Endothelial cell of umbilical vein (primary cell): ENCODE measurements at regions not wholly inside any gene's neighbourhood (a gene's known extent, or its start where the extent isn't known, plus 50 kb on each side); places are given as distances from the start of the nearest gene placed in this dataset.

Source experiments
- CTCF ChIP-seq, 2 donors: IDR thresholded peaks; 1 replicate in 1 of 2; 2 replicates in 1 of 2; pipeline ENCODE4 v1.5.1; 2011; ENCODE audit warnings: low read length in 2 of 2, mild to moderate bottlenecking in 2 of 2, moderate library complexity in 2 of 2, control low read depth in 1 of 2, inconsistent platforms in 1 of 2, low read depth in 1 of 2; ENCODE audit not compliant: insufficient read depth in 1 of 2; ENCODE audit errors: extremely low read depth in 1 of 2
- EZH2 ChIP-seq: IDR thresholded peaks from 2 replicates; pipeline ENCODE4 v1.6.1; 2012; ENCODE audit warnings: borderline replicate concordance, low read depth, mild to moderate bottlenecking, moderate library complexity, low read length, inconsistent platforms; ENCODE audit not compliant: severe bottlenecking
- FOS ChIP-seq: IDR thresholded peaks from 2 replicates; pipeline ENCODE4 v1.6.1; 2011; ENCODE audit warnings: mild to moderate bottlenecking, low read length, moderate library complexity, borderline replicate concordance; ENCODE audit not compliant: insufficient read depth
- MYC ChIP-seq: IDR thresholded peaks from one replicate; pipeline ENCODE4 v1.6.1; 2011; ENCODE audit warnings: mild to moderate bottlenecking, low read depth, low read length
- POLR2A ChIP-seq: IDR thresholded peaks from 2 replicates; pipeline ENCODE4 v1.6.1; 2012; ENCODE audit warnings: low read depth, mild to moderate bottlenecking, control low read depth, low read length
- POLR2AphosphoS5 ChIP-seq: IDR thresholded peaks from 2 replicates; pipeline ENCODE4 v1.6.1; 2012; ENCODE audit warnings: low read depth, mild to moderate bottlenecking, control low read depth, low read length, moderate library complexity; ENCODE audit not compliant: insufficient read depth

GRCh38 chr21:15160136-15160535, 95.3 kb upstream of the NRIP1 start:
- TF ChIP-seq CTCF (IDR thresholded peaks at IDR 0.05; ENCODE audit: extremely low read depth in 1 of 2, insufficient read depth in 1 of 2, low read depth in 1 of 2, low read length in 2 of 2) (no peak), POLR2AphosphoS5 (no peak), POLR2A (no peak), MYC (no peak), EZH2 (no peak), FOS (no peak)
